GM12878 (cell line): ENCODE measurements at regions not wholly inside any gene's neighbourhood (a gene's known extent, or its start where the extent isn't known, plus 50 kb on each side); places are given as distances from the start of the nearest gene placed in this dataset.

Source experiments
- ATAC-seq: fragments of 200-7000 bp; cut with Tn5 transposase; 3 replicates; pipeline ENCODE4 v1.9.1; 2020; ENCODE audit warnings: mild to moderate bottlenecking, moderate library complexity
- BruUV-seq: library from RNA; stranded (reverse); fragments of 400-500 nt; replicated peaks from 2 replicates; lab custom pipeline; 2021; lab: Mats Ljungman, UMichigan
- CTCF ChIA-PET: fragments of 300-600 bp; sonication (Branson Sonifier 250); formaldehyde crosslinking; extraction: SDS; loops from one replicate; lab custom pipeline; 2021; ENCODE audit warnings: inconsistent platforms; lab: Yijun Ruan, JAX
- POLR2A ChIA-PET: fragments of 350-600 bp; formaldehyde crosslinking; extraction: SDS; loops from one replicate; lab custom pipeline; 2021; ENCODE audit warnings: inconsistent platforms; lab: Charles Lee
- RAD21 ChIA-PET: fragments of 300-600 bp; sonication (Branson Sonifier 250); formaldehyde crosslinking; loops from one replicate; lab custom pipeline; 2023; ENCODE audit warnings: antibody characterized with exemption; ENCODE audit not compliant: unreplicated experiment; lab: Charles Lee
- SMC1A ChIA-PET: fragments of 300-600 bp; sonication (Branson Sonifier 250); formaldehyde crosslinking; loops from one replicate; lab custom pipeline; 2023; ENCODE audit not compliant: unreplicated experiment, uncharacterized antibody; lab: Charles Lee
- DNase-seq: peaks from one replicate; pipeline ENCODE4 v3.0.0-alpha.2; 2011; ENCODE audit warnings: low read depth, low spot score
- FAIRE-seq: peaks from 3 replicates; lab custom pipeline; 2011; peaks lifted over from hg19 to GRCh38; lab: Jason Lieb, UNC
- H2AFZ ChIP-seq: 2 replicates; pipeline ENCODE4 v1.6.0; 2011; ENCODE audit warnings: low read depth, low read length, control low read depth; ENCODE audit not compliant: control insufficient read depth
- H3K27ac ChIP-seq: 2 replicates; pipeline ENCODE4 v1.5.1; 2011; ENCODE audit warnings: control low read depth; ENCODE audit not compliant: control insufficient read depth, insufficient read depth
- H3K27me3 ChIP-seq, 2 experiments: replicated peaks in 1 of 2; 2 replicates each; pipeline versions ENCODE4 v1.6.0 to v1.6.1; 2011; ENCODE audit warnings: low read length in 1 of 2; ENCODE audit not compliant: control insufficient read depth in 2 of 2, insufficient read depth in 2 of 2
- H3K36me3 ChIP-seq, 2 experiments: 2 replicates each; pipeline ENCODE4 v1.5.1; 2011; ENCODE audit warnings: low read length in 1 of 2; ENCODE audit not compliant: control insufficient read depth in 2 of 2, insufficient read depth in 2 of 2
- H3K4me1 ChIP-seq: 2 replicates; pipeline ENCODE4 v1.6.1; 2011; ENCODE audit warnings: mild to moderate bottlenecking, low read length, moderate library complexity, mixed read lengths; ENCODE audit not compliant: control insufficient read depth, insufficient read depth
- H3K4me2 ChIP-seq: 2 replicates; pipeline ENCODE4 v1.6.0; 2011; ENCODE audit warnings: control low read depth; ENCODE audit not compliant: control insufficient read depth, insufficient read depth
- H3K4me3 ChIP-seq: fragments of 200-600 bp; sonication (generic); 2 replicates; pipeline ENCODE4 v1.5.1; 2016
- H3K79me2 ChIP-seq: 2 replicates; pipeline ENCODE4 v1.6.0; 2011; ENCODE audit warnings: low read length; ENCODE audit not compliant: control insufficient read depth, insufficient read depth
- H3K9ac ChIP-seq: 2 replicates; pipeline ENCODE4 v1.8.0; 2011; ENCODE audit warnings: low read length, control low read depth, mixed read lengths; ENCODE audit not compliant: control insufficient read depth, insufficient read depth
- H3K9me3 ChIP-seq: replicated peaks from 3 replicates; pipeline ENCODE4 v1.5.1; 2011; ENCODE audit warnings: mild to moderate bottlenecking, low read length; ENCODE audit not compliant: control insufficient read depth, insufficient read depth
- H4K20me1 ChIP-seq: 2 replicates; pipeline ENCODE4 v1.6.0; 2011; ENCODE audit not compliant: control insufficient read depth, insufficient read depth
- ATF2 ChIP-seq: IDR thresholded peaks from 2 replicates; pipeline ENCODE4 v1.6.1; 2012; ENCODE audit warnings: low read length, inconsistent platforms
- BCL11A ChIP-seq: IDR thresholded peaks from 2 replicates; pipeline ENCODE4 v1.6.1; 2011; ENCODE audit warnings: low read depth, low read length
- CBFB ChIP-seq: IDR thresholded peaks from 2 replicates; pipeline ENCODE4 v1.6.1; 2016; ENCODE audit warnings: antibody characterized with exemption, low read depth
- ESRRA ChIP-seq: IDR thresholded peaks from 2 replicates; pipeline ENCODE4 v1.6.1; 2012; ENCODE audit warnings: mild to moderate bottlenecking, low read length, improper control_type of control experiment
- FOXK2 ChIP-seq: fragments of 450-650 bp; IDR thresholded peaks from 2 replicates; pipeline ENCODE4 v1.6.1; 2017; ENCODE audit warnings: mild to moderate bottlenecking, moderate library complexity
- NR2C2 ChIP-seq: IDR thresholded peaks from 2 replicates; pipeline ENCODE4 v1.6.1; 2011; ENCODE audit warnings: borderline replicate concordance, low read depth; ENCODE audit not compliant: control insufficient read depth, insufficient read length
- NR2F1 ChIP-seq: fragments of 450-650 bp; conservative IDR thresholded peaks from 2 replicates; pipeline ENCODE4 v1.6.1; 2017; ENCODE audit warnings: mild to moderate bottlenecking
- NRF1 ChIP-seq: conservative IDR thresholded peaks from 2 replicates; pipeline ENCODE4 v1.6.1; 2011; ENCODE audit warnings: mild to moderate bottlenecking, low read depth, low read length, improper control_type of control experiment
- PAX5 ChIP-seq: IDR thresholded peaks from 2 replicates; pipeline ENCODE4 v1.6.1; 2011; ENCODE audit warnings: low read depth, low read length, borderline replicate concordance
- POLR2AphosphoS2 ChIP-seq: IDR thresholded peaks from 2 replicates; pipeline ENCODE4 v1.6.1; 2011; ENCODE audit warnings: low read depth, mild to moderate bottlenecking, low read length, improper control_type of control experiment, moderate library complexity
- RAD21 ChIP-seq: IDR thresholded peaks from 2 replicates; pipeline ENCODE4 v1.6.1; 2011; ENCODE audit warnings: mild to moderate bottlenecking, low read depth, low read length, moderate library complexity; ENCODE audit not compliant: insufficient read depth
- RELA ChIP-seq: fragments of 450-650 bp; IDR thresholded peaks from 2 replicates; pipeline ENCODE4 v1.8.0; 2014; ENCODE audit warnings: borderline replicate concordance; ENCODE audit not compliant: partially characterized antibody
- SIX5 ChIP-seq: IDR thresholded peaks from 2 replicates; pipeline ENCODE4 v1.6.1; 2011; ENCODE audit warnings: mild to moderate bottlenecking, low read depth, low read length, moderate library complexity; ENCODE audit not compliant: severe bottlenecking
- SMAD5 ChIP-seq: IDR thresholded peaks from 2 replicates; pipeline ENCODE4 v1.6.1; 2016; ENCODE audit warnings: antibody characterized with exemption, low read depth
- YBX1 ChIP-seq: fragments of 450-650 bp; IDR thresholded peaks from 2 replicates; pipeline ENCODE4 v1.6.1; 2016; ENCODE audit warnings: antibody characterized with exemption
- ZBTB40 ChIP-seq: fragments of 450-650 bp; IDR thresholded peaks from 2 replicates; pipeline ENCODE4 v1.6.1; 2016; ENCODE audit warnings: mild to moderate bottlenecking, moderate library complexity, borderline replicate concordance
- ZSCAN29 ChIP-seq: fragments of 450-650 bp; IDR thresholded peaks from 2 replicates; pipeline ENCODE4 v1.6.1; 2017; ENCODE audit warnings: mild to moderate bottlenecking, moderate library complexity
- WGBS: methylation state at CpG from one replicate; pipeline ENCODE4 v1.1.6; 2016; ENCODE audit warnings: low lambda C conversion rate; ENCODE audit not compliant: insufficient replicate concordance, insufficient coverage; ENCODE audit errors: missing lambda C conversion rate; 5-methylcytosine and 5-hydroxymethylcytosine counted together
- in situ Hi-C: fragments of 300-500 bp; cut with MboI; formaldehyde crosslinking; loops from 9 replicates; pipeline ENCODE4 v1.14.3; 2018; ENCODE audit warnings: mixed read lengths
- intact Hi-C: fragments of 100-400 bp; cut with micrococcal nuclease; formaldehyde crosslinking; loops from one replicate; pipeline ENCODE4 v1.14.2; 2022; ENCODE audit not compliant: unreplicated experiment
- TF ChIP-seq, protein P1 (sequence below): IDR thresholded peaks from 2 replicates; pipeline ENCODE4 v1.6.1; 2012; ENCODE audit warnings: low read depth, low read length, improper control_type of control experiment
- TF ChIP-seq, protein P2 (sequence below): IDR thresholded peaks from 2 replicates; pipeline ENCODE4 v1.6.1; 2011; ENCODE audit warnings: borderline replicate concordance, low read depth, mild to moderate bottlenecking, moderate library complexity, mixed read lengths, low read length; ENCODE audit not compliant: insufficient read depth; ENCODE audit errors: extremely low read length

GRCh38 chr22:47582067-47582466, 819.6 kb downstream of the TBC1D22A start:
- DNase-seq (no peak), FAIRE-seq (no peak), ATAC-seq (no peak)
- intact Hi-C loops: no loop called here
- no peak overlapping the region for H2AFZ ChIP-seq
- ChIA-PET POLR2A (no interaction called here), SMC1A (no interaction called here), CTCF (no interaction called here), RAD21 (no interaction called here)
- no peak overlapping the region for H3K4me3 ChIP-seq
- WGBS: 0% methylated on average over 1 of the region's 1 CpG
- H3K79me2 ChIP-seq: no peaks in the 10 kb centered on the region
- no peak for TF ChIP-seq NR2C2
- TF ChIP-seq, protein P1, sequence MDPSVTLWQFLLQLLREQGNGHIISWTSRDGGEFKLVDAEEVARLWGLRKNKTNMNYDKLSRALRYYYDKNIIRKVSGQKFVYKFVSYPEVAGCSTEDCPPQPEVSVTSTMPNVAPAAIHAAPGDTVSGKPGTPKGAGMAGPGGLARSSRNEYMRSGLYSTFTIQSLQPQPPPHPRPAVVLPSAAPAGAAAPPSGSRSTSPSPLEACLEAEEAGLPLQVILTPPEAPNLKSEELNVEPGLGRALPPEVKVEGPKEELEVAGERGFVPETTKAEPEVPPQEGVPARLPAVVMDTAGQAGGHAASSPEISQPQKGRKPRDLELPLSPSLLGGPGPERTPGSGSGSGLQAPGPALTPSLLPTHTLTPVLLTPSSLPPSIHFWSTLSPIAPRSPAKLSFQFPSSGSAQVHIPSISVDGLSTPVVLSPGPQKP: no peak
- TF ChIP-seq ESRRA: no peak
- no peak for TF ChIP-seq ATF2
- no peak for TF ChIP-seq CBFB
- TF ChIP-seq, protein P2, sequence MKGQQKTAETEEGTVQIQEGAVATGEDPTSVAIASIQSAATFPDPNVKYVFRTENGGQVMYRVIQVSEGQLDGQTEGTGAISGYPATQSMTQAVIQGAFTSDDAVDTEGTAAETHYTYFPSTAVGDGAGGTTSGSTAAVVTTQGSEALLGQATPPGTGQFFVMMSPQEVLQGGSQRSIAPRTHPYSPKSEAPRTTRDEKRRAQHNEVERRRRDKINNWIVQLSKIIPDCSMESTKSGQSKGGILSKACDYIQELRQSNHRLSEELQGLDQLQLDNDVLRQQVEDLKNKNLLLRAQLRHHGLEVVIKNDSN: no peak
- no peak for TF ChIP-seq NR2F1
- no peak for TF ChIP-seq RELA
- TF ChIP-seq SIX5: no peak
- TF ChIP-seq ZBTB40: no peak
- no peak for TF ChIP-seq FOXK2
- no peak for TF ChIP-seq YBX1
- no peak for TF ChIP-seq POLR2AphosphoS2
- TF ChIP-seq PAX5: no peak
- TF ChIP-seq RAD21: no peak
- TF ChIP-seq SMAD5: no peak
- no peak for TF ChIP-seq NRF1
- TF ChIP-seq BCL11A: no peak
- no peak for TF ChIP-seq ZSCAN29
- H3K4me2 ChIP-seq: no peak overlapping the region
- H3K27ac ChIP-seq: no peak overlapping the region
- in situ Hi-C loops: no loop called here
- H3K9me3 ChIP-seq: no peaks in the 10 kb centered on the region
- no peaks in the 10 kb centered on the region for H3K4me1 ChIP-seq
- BruUV-seq: no TSS peak
- no peaks in the 10 kb centered on the region for H3K27me3 ChIP-seq
- no peaks in the 10 kb centered on the region for H3K36me3 ChIP-seq
- H4K20me1 ChIP-seq: no peaks in the 10 kb centered on the region
- H3K9ac ChIP-seq: no peak overlapping the region
